ENCODE measurements at regions not wholly inside any gene's neighbourhood (a gene's known extent, or its start where the extent isn't known, plus 50 kb on each side); places are given as distances from the start of the nearest gene placed in this dataset.

DNA sequence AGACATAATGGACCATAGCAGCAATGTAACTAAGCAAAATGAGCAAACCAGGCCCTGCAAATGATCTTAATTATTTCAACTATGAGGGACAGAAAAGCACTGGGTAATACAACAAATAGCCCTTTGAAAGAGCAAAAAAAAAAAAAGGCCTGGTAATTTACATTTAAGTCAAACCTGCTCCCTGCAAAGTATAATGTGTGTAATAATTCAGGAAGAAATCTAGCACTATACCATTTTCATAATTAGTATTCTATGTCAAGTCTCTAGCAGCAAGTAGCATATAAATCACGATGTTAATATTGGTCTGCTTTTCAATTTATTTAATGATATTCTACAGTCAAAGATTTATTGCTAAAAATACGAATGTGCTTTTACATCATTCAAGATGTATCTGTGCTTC, 489.6 kb downstream of the BMP2 start:
- intact Hi-C loops (cut with micrococcal nuclease; ENCODE audit: unreplicated experiment) (no loop called here), in situ Hi-C loops (cut with HindIII; ENCODE audit: low pct_unique_long_range_greater_than_20kb, low sequenced_read_pairs) (no loop called here)
- no peaks in the 10 kb centered on the region for H3K36me3 ChIP-seq (ENCODE audit: control insufficient read depth, insufficient read depth, low read length)
- DNase-seq (ENCODE audit: low read depth, low spot score), result no peak
- H3K9me3 ChIP-seq (ENCODE audit: control insufficient read depth, insufficient read depth, low read depth, low read length), result no peaks in the 10 kb centered on the region
- no peak overlapping the region for H3K4me3 ChIP-seq (ENCODE audit: low read depth in 2 of 2, low read length in 2 of 2)
- no peak overlapping the region for H3K27ac ChIP-seq (ENCODE audit: low read length)
- no TSS peak for BruUV-seq (replicated peaks)
- POLR2A ChIA-PET, result no interaction called here
- CTCF ChIA-PET, result no interaction called here
- TF ChIP-seq REST (IDR thresholded peaks at IDR 0.05; ENCODE audit: insufficient read depth in 1 of 2, low read depth in 2 of 2, low read length in 1 of 2) (no peak), TCF7L2 (IDR thresholded peaks at IDR 0.05; ENCODE audit: low read depth, low read length) (no peak), POLR2AphosphoS5 (IDR thresholded peaks at IDR 0.05; ENCODE audit: low read depth, low read length) (no peak), SIN3A (IDR thresholded peaks at IDR 0.05; ENCODE audit: borderline replicate concordance, insufficient read depth, low read depth, low read length) (no peak)
- TF ChIP-seq, protein P1, sequence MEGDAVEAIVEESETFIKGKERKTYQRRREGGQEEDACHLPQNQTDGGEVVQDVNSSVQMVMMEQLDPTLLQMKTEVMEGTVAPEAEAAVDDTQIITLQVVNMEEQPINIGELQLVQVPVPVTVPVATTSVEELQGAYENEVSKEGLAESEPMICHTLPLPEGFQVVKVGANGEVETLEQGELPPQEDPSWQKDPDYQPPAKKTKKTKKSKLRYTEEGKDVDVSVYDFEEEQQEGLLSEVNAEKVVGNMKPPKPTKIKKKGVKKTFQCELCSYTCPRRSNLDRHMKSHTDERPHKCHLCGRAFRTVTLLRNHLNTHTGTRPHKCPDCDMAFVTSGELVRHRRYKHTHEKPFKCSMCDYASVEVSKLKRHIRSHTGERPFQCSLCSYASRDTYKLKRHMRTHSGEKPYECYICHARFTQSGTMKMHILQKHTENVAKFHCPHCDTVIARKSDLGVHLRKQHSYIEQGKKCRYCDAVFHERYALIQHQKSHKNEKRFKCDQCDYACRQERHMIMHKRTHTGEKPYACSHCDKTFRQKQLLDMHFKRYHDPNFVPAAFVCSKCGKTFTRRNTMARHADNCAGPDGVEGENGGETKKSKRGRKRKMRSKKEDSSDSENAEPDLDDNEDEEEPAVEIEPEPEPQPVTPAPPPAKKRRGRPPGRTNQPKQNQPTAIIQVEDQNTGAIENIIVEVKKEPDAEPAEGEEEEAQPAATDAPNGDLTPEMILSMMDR (IDR thresholded peaks at IDR 0.05), result no peak
- no peaks in the 10 kb centered on the region for H3K27me3 ChIP-seq (ENCODE audit: control insufficient read depth, insufficient read depth, low read length)
- ATAC-seq, result no peak
- no peaks in the 10 kb centered on the region for H3K4me1 ChIP-seq (ENCODE audit: control insufficient read depth, insufficient read depth, low read length)

- H3K36me3 ChIP-seq (ENCODE audit: control insufficient read depth, insufficient read depth, low read length), result no peaks in the 10 kb centered on the region
- H3K9me3 ChIP-seq (ENCODE audit: control insufficient read depth, insufficient read depth, low read depth, low read length), result no peaks in the 10 kb centered on the region
- DNase-seq (ENCODE audit: low read depth, low spot score), result no peak
- no peak for ATAC-seq
- no peak overlapping the region for H3K27ac ChIP-seq (ENCODE audit: low read length)
- ChIA-PET CTCF (no interaction called here), POLR2A (no interaction called here)
- BruUV-seq (replicated peaks), result no TSS peak
- H3K4me3 ChIP-seq (ENCODE audit: low read depth in 2 of 2, low read length in 2 of 2), result no peak overlapping the region
- no peaks in the 10 kb centered on the region for H3K4me1 ChIP-seq (ENCODE audit: control insufficient read depth, insufficient read depth, low read length)
- intact Hi-C loops (cut with micrococcal nuclease; ENCODE audit: unreplicated experiment) (no loop called here), in situ Hi-C loops (cut with HindIII; ENCODE audit: low pct_unique_long_range_greater_than_20kb, low sequenced_read_pairs) (no loop called here)
- H3K27me3 ChIP-seq (ENCODE audit: control insufficient read depth, insufficient read depth, low read length), result no peaks in the 10 kb centered on the region
- TF ChIP-seq, protein P1 (IDR thresholded peaks at IDR 0.05), result no peak
- TF ChIP-seq TCF7L2 (IDR thresholded peaks at IDR 0.05; ENCODE audit: low read depth, low read length) (no peak), SIN3A (IDR thresholded peaks at IDR 0.05; ENCODE audit: borderline replicate concordance, insufficient read depth, low read depth, low read length) (no peak), REST (IDR thresholded peaks at IDR 0.05; ENCODE audit: insufficient read depth in 1 of 2, low read depth in 2 of 2, low read length in 1 of 2) (no peak), POLR2AphosphoS5 (IDR thresholded peaks at IDR 0.05; ENCODE audit: low read depth, low read length) (no peak)
These were observed 490.4 kb downstream of the BMP2 start for GRCh38 chr20:7257692-7258466.

Measured in Panc1 (cell line).